ENCODE measurements at regions not wholly inside any gene's neighbourhood (a gene's known extent, or its start where the extent isn't known, plus 50 kb on each side); places are given as distances from the start of the nearest gene placed in this dataset.

DNA sequence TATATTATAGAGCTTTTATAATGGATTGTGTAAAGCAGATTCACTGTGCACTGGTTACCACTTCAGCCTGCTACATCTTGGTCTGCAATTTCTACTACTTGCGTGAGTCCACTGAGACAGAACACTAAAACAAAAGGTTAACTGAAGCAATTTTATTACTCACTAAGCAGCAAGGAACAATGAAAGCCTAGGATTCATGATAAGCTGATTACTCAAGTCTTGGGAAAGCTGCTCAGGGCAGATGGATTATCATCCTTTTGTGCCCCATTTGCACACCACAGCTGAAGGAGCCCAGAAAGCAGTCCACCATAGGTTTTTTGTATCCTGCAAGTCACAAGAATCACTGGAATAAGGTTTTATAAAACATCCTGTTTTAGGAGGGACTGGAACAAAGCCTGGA is 1215.2 kb upstream of the TMEFF2 start:
- TF ChIP-seq, protein P1, sequence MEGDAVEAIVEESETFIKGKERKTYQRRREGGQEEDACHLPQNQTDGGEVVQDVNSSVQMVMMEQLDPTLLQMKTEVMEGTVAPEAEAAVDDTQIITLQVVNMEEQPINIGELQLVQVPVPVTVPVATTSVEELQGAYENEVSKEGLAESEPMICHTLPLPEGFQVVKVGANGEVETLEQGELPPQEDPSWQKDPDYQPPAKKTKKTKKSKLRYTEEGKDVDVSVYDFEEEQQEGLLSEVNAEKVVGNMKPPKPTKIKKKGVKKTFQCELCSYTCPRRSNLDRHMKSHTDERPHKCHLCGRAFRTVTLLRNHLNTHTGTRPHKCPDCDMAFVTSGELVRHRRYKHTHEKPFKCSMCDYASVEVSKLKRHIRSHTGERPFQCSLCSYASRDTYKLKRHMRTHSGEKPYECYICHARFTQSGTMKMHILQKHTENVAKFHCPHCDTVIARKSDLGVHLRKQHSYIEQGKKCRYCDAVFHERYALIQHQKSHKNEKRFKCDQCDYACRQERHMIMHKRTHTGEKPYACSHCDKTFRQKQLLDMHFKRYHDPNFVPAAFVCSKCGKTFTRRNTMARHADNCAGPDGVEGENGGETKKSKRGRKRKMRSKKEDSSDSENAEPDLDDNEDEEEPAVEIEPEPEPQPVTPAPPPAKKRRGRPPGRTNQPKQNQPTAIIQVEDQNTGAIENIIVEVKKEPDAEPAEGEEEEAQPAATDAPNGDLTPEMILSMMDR (IDR thresholded peaks at IDR 0.05), result no peak
- H3K4me1 Mint-ChIP-seq (ENCODE audit: unreplicated experiment), result no peaks in the 10 kb centered on the region
- no peaks in the 10 kb centered on the region for H3K36me3 Mint-ChIP-seq (ENCODE audit: unreplicated experiment)
- no peak overlapping the region for H3K4me3 Mint-ChIP-seq (ENCODE audit: unreplicated experiment)
- no peak for DNase-seq (ENCODE audit: extremely low spot score, unreplicated experiment)
- H3K27ac Mint-ChIP-seq (ENCODE audit: unreplicated experiment), result no peak overlapping the region
- no peaks in the 10 kb centered on the region for H3K27me3 Mint-ChIP-seq (ENCODE audit: unreplicated experiment)
- H3K9me3 Mint-ChIP-seq (ENCODE audit: unreplicated experiment), result peaks cover 9% of the 10 kb centered on the region

DNA sequence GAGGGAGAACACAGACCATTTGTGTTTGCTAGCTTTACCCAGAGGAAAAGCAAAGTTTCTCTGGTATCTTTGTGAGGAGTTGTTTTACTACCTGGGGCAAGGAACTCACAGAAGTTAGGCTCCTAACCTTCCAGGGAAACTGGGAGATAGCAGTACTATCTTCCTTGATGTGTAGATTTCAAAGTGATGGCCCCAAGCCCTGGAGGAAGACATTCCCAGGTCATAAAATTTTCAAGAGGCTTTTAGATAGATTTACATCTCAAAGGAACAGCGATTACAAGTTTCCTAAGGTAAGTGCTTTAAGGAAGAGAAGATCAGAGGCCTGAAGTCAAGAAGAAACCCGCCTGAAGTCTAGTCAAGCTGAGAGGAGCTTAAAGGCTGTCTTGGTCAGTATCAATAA is 1187.8 kb upstream of the TMEFF2 start:
- Mint-ChIP-seq H3K36me3 (ENCODE audit: unreplicated experiment) (no peaks in the 10 kb centered on the region), H3K4me3 (ENCODE audit: unreplicated experiment) (no peak overlapping the region), H3K27me3 (ENCODE audit: unreplicated experiment) (no peaks in the 10 kb centered on the region), H3K9me3 (ENCODE audit: unreplicated experiment) (no peaks in the 10 kb centered on the region), H3K4me1 (ENCODE audit: unreplicated experiment) (no peaks in the 10 kb centered on the region), H3K27ac (ENCODE audit: unreplicated experiment) (no peak overlapping the region)
- TF ChIP-seq, protein P1 (IDR thresholded peaks at IDR 0.05), result no peak
- DNase-seq (ENCODE audit: extremely low spot score, unreplicated experiment), result no peak

DNA sequence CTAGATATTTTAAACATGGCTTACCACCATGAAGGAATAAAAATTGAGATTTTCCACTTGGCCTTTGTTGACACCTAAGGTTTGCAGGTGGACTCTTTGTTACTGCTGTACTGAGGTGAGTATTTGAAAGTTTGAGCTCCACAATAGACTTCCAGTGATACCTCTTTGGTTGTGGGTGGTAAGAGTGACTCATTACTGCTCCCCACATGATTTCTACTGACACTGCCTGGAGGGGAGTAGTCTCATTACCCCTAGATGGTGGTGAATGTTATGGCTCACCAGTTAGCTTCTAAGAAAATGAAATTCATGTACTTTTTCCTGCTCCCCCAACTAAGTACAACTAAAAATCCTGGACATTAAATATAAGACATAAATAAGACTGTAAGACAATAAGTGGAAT is 1183.1 kb upstream of the TMEFF2 start:
- Mint-ChIP-seq H3K36me3 (ENCODE audit: unreplicated experiment) (no peaks in the 10 kb centered on the region), H3K27me3 (ENCODE audit: unreplicated experiment) (no peaks in the 10 kb centered on the region), H3K9me3 (ENCODE audit: unreplicated experiment) (no peaks in the 10 kb centered on the region), H3K27ac (ENCODE audit: unreplicated experiment) (no peak overlapping the region), H3K4me3 (ENCODE audit: unreplicated experiment) (no peak overlapping the region), H3K4me1 (ENCODE audit: unreplicated experiment) (no peaks in the 10 kb centered on the region)
- no peak for DNase-seq (ENCODE audit: extremely low spot score, unreplicated experiment)
- TF ChIP-seq, protein P1 (IDR thresholded peaks at IDR 0.05), result no peak

DNA sequence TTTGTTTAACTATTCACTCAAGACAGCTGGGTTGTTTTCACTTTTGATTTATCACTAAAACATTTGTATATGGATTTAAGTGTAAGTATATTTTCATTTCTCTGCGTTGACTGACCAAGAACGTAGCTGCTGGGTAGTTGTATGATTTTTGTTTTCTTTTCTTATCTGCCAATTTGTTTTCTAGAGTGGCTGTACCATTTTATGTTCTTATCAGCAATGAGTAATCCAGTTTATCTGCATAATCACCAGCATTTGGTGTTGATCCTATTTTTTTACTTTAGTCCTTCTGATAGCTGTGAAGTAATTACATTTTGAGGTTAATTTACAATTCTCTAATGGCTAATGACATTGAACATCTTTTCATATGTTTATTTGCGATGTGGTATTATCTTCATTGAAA is 1178.4 kb upstream of the TMEFF2 start:
- no peaks in the 10 kb centered on the region for H3K4me1 Mint-ChIP-seq (ENCODE audit: unreplicated experiment)
- TF ChIP-seq, protein P1 (IDR thresholded peaks at IDR 0.05), result no peak
- no peaks in the 10 kb centered on the region for H3K9me3 Mint-ChIP-seq (ENCODE audit: unreplicated experiment)
- no peak for DNase-seq (ENCODE audit: extremely low spot score, unreplicated experiment)
- H3K27me3 Mint-ChIP-seq (ENCODE audit: unreplicated experiment), result no peaks in the 10 kb centered on the region
- no peaks in the 10 kb centered on the region for H3K36me3 Mint-ChIP-seq (ENCODE audit: unreplicated experiment)
- no peak overlapping the region for H3K27ac Mint-ChIP-seq (ENCODE audit: unreplicated experiment)
- no peak overlapping the region for H3K4me3 Mint-ChIP-seq (ENCODE audit: unreplicated experiment)

DNA sequence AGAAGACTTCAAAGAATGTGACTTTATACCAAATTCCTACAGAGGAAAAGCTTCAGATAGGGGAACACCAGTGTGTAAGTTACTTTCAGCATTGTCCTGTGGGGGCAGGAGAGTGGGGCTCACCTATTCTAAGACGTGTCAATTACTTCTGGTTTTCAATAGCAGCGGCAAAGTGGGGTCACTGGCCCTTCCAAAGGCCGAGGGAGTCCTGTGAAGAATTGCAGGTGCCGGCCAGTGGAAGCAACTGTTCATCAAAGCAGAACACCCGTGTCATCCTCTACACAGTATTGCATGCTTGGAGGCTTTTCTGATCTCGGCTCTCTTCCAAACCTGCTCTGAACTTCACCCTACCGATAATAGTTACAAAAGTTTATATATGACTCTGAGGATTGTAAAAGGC is 1176.5 kb upstream of the TMEFF2 start:
- H3K27me3 Mint-ChIP-seq (ENCODE audit: unreplicated experiment), result no peaks in the 10 kb centered on the region
- no peak for DNase-seq (ENCODE audit: extremely low spot score, unreplicated experiment)
- no peak overlapping the region for H3K4me3 Mint-ChIP-seq (ENCODE audit: unreplicated experiment)
- H3K9me3 Mint-ChIP-seq (ENCODE audit: unreplicated experiment), result no peaks in the 10 kb centered on the region
- TF ChIP-seq, protein P1 (IDR thresholded peaks at IDR 0.05), result no peak
- H3K27ac Mint-ChIP-seq (ENCODE audit: unreplicated experiment), result no peak overlapping the region
- no peaks in the 10 kb centered on the region for H3K4me1 Mint-ChIP-seq (ENCODE audit: unreplicated experiment)
- no peaks in the 10 kb centered on the region for H3K36me3 Mint-ChIP-seq (ENCODE audit: unreplicated experiment)

Data from osteocyte (in vitro differentiated cells).